Erythroblast (primary cell): ENCODE measurements at regions not wholly inside any gene's neighbourhood (a gene's known extent, or its start where the extent isn't known, plus 50 kb on each side); places are given as distances from the start of the nearest gene placed in this dataset.

ENCODE experiments used
- GATA1 ChIP-seq: IDR thresholded peaks from 2 replicates; pipeline ENCODE4 v1.6.1; 2011; ENCODE audit warnings: low read depth, mild to moderate bottlenecking, control low read depth, low read length, moderate library complexity
- POLR2A ChIP-seq: IDR thresholded peaks from 2 replicates; pipeline ENCODE4 v1.6.1; 2011; ENCODE audit warnings: mild to moderate bottlenecking, low read length

DNA sequence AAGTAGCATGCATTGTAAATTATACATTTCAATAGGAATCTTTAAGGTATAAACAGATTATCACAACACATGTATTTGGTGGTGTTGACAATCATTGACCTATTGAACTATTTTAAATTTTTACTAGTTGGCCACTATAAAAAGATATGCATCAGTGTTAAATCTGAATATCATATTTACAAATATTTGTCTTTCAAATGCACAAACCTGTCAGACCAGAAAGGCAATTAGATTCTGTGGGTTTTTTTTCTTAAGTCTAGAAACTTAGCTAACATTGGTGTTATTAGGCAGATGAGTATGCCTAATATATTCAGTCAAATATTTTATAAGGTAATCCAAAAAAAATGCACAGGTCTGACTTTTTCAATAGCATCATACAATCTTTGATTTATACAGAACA, 241.4 kb upstream of the DGKB start:
- TF ChIP-seq POLR2A: no peak
- no peak for TF ChIP-seq GATA1
